SK-N-SH treated with all-trans-retinoic acid at 6 μM for 48 hours (cell line): ENCODE measurements at regions not wholly inside any gene's neighbourhood (a gene's known extent, or its start where the extent isn't known, plus 50 kb on each side); places are given as distances from the start of the nearest gene placed in this dataset.

Experiments used
- ATAC-seq: fragments of 200-7000 bp; cut with Tn5 transposase; 3 replicates; pipeline ENCODE4 v1.9.1; 2020; ENCODE audit warnings: mild to moderate bottlenecking, moderate library complexity
- ARNTL ChIP-seq: fragments of 450-650 bp; formaldehyde crosslinking; IDR thresholded peaks from 2 replicates; pipeline ENCODE4 v1.5.0; 2020; ENCODE audit warnings: low read depth, mild to moderate bottlenecking, moderate library complexity, borderline replicate concordance
- BACH2 ChIP-seq: fragments of 250-450 bp; sonication (Bioruptor Pico); IDR thresholded peaks from 2 replicates; pipeline ENCODE4 v1.9.0; 2021; ENCODE audit warnings: mild to moderate bottlenecking, borderline replicate concordance
- CSDC2 ChIP-seq: fragments of 250-450 bp; sonication (Bioruptor Pico); IDR thresholded peaks from 2 replicates; pipeline ENCODE4 v1.5.0; 2020; ENCODE audit warnings: mild to moderate bottlenecking, moderate library complexity
- ESRRG ChIP-seq: fragments of 250-450 bp; sonication (Bioruptor Pico); IDR thresholded peaks from 2 replicates; pipeline ENCODE4 v1.6.1; 2021; ENCODE audit warnings: mild to moderate bottlenecking
- GLIS3 ChIP-seq: fragments of 250-450 bp; sonication (Bioruptor Pico); IDR thresholded peaks from 2 replicates; pipeline ENCODE4 v1.5.0; 2020; ENCODE audit warnings: mild to moderate bottlenecking, moderate library complexity
- ISL1 ChIP-seq: fragments of 250-450 bp; sonication (Bioruptor Pico); IDR thresholded peaks from 2 replicates; pipeline ENCODE4 v2.1.2; 2022; ENCODE audit warnings: mild to moderate bottlenecking, moderate library complexity
- OSR1 ChIP-seq: fragments of 250-450 bp; sonication (Bioruptor Pico); IDR thresholded peaks from 2 replicates; pipeline ENCODE4 v1.8.0; 2022; ENCODE audit warnings: moderate library complexity, mild to moderate bottlenecking, inconsistent platforms
- RARB ChIP-seq: fragments of 250-450 bp; sonication (Bioruptor Pico); IDR thresholded peaks from 2 replicates; pipeline ENCODE4 v1.8.0; 2021; ENCODE audit warnings: mild to moderate bottlenecking, moderate library complexity
- SNAI2 ChIP-seq: fragments of 250-450 bp; sonication (Bioruptor Pico); IDR thresholded peaks from 2 replicates; pipeline ENCODE4 v1.5.0; 2020; ENCODE audit warnings: mild to moderate bottlenecking, moderate library complexity
- TCF4 ChIP-seq: fragments of 250-450 bp; sonication (Bioruptor Pico); IDR thresholded peaks from 2 replicates; pipeline ENCODE4 v1.8.0; 2021; ENCODE audit warnings: mild to moderate bottlenecking, moderate library complexity, borderline replicate concordance
- TOX ChIP-seq: fragments of 250-450 bp; sonication (Bioruptor Pico); IDR thresholded peaks from 2 replicates; pipeline ENCODE4 v1.8.0; 2021; ENCODE audit warnings: mild to moderate bottlenecking, moderate library complexity, borderline replicate concordance
- ZC3H10 ChIP-seq: fragments of 250-450 bp; sonication (Bioruptor Pico); IDR thresholded peaks from 2 replicates; pipeline ENCODE4 v1.5.1; 2021; ENCODE audit warnings: mild to moderate bottlenecking, moderate library complexity
- ZFP3 ChIP-seq: fragments of 250-450 bp; sonication (Bioruptor Pico); IDR thresholded peaks from 2 replicates; pipeline ENCODE4 v1.5.0; 2020; ENCODE audit warnings: mild to moderate bottlenecking, moderate library complexity
- ZFP30 ChIP-seq: fragments of 450-650 bp; formaldehyde crosslinking; IDR thresholded peaks from 2 replicates; pipeline ENCODE4 v1.5.0; 2022; ENCODE audit warnings: mild to moderate bottlenecking, moderate library complexity
- ZNF565 ChIP-seq: fragments of 450-650 bp; formaldehyde crosslinking; conservative IDR thresholded peaks from 2 replicates; pipeline ENCODE4 v1.5.0; 2020; ENCODE audit warnings: low read depth, mild to moderate bottlenecking, moderate library complexity
- ZNF70 ChIP-seq: fragments of 450-650 bp; formaldehyde crosslinking; IDR thresholded peaks from 2 replicates; pipeline ENCODE4 v1.5.0; 2020; ENCODE audit warnings: mild to moderate bottlenecking, moderate library complexity
- ZNF8 ChIP-seq: fragments of 450-650 bp; formaldehyde crosslinking; IDR thresholded peaks from 2 replicates; pipeline ENCODE4 v1.5.0; 2020; ENCODE audit warnings: mild to moderate bottlenecking, moderate library complexity
- TF ChIP-seq, protein P1 (sequence below): fragments of 250-450 bp; sonication (Bioruptor Pico); IDR thresholded peaks from 2 replicates; pipeline ENCODE4 v1.5.0; 2020; ENCODE audit warnings: mild to moderate bottlenecking, moderate library complexity
- TF ChIP-seq, protein P2 (sequence below): fragments of 250-450 bp; sonication (Bioruptor Pico); IDR thresholded peaks from 2 replicates; pipeline ENCODE4 v1.5.1; 2020; ENCODE audit warnings: low read depth, mild to moderate bottlenecking, moderate library complexity
- TF ChIP-seq, protein P3 (sequence below): fragments of 250-450 bp; sonication (Bioruptor Pico); IDR thresholded peaks from 2 replicates; pipeline ENCODE4 v1.8.0; 2021; ENCODE audit warnings: low read depth, mild to moderate bottlenecking, moderate library complexity, borderline replicate concordance
- TF ChIP-seq, protein P4 (sequence below): fragments of 250-450 bp; sonication (Bioruptor Pico); IDR thresholded peaks from 2 replicates; pipeline ENCODE4 v1.8.0; 2020; ENCODE audit warnings: mild to moderate bottlenecking, moderate library complexity, borderline replicate concordance

DNA sequence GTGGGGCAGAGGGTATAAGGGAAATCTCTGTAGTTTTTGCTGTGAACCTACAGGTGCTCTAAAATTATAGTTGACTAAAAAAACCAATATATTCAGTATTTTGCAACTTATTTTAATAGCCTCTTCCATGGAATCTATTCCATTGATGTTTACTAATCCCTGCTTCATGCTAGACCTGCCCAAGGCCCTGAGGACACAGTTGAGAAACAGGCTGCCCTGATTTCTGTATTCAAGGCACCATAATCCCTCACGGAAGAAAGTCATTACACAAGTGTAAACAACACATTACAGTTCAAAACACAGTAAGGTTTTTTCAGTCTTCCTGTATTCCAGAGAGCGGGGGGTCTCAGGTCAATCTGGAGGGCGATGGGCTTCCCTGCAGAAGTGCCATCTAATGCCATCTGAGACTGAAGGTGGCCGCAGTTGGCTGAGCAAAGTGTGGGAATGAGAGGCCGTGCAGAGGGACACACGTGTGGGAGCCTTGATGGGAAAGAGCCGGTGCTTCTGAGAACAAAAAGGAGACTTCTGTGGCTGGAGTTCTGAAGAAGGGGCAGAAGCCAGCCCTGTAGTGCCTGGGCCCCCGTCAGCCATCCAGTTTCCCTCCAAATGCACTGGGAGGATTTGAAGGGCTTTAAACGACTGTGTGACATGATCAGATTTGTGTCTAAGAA is 146.9 kb downstream of the PTPN20 start (continued):
- TF ChIP-seq, protein P1, sequence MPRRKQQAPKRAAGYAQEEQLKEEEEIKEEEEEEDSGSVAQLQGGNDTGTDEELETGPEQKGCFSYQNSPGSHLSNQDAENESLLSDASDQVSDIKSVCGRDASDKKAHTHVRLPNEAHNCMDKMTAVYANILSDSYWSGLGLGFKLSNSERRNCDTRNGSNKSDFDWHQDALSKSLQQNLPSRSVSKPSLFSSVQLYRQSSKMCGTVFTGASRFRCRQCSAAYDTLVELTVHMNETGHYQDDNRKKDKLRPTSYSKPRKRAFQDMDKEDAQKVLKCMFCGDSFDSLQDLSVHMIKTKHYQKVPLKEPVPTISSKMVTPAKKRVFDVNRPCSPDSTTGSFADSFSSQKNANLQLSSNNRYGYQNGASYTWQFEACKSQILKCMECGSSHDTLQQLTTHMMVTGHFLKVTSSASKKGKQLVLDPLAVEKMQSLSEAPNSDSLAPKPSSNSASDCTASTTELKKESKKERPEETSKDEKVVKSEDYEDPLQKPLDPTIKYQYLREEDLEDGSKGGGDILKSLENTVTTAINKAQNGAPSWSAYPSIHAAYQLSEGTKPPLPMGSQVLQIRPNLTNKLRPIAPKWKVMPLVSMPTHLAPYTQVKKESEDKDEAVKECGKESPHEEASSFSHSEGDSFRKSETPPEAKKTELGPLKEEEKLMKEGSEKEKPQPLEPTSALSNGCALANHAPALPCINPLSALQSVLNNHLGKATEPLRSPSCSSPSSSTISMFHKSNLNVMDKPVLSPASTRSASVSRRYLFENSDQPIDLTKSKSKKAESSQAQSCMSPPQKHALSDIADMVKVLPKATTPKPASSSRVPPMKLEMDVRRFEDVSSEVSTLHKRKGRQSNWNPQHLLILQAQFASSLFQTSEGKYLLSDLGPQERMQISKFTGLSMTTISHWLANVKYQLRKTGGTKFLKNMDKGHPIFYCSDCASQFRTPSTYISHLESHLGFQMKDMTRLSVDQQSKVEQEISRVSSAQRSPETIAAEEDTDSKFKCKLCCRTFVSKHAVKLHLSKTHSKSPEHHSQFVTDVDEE (CRISPR knock-in tag), result no peak
- TF ChIP-seq SNAI2 (CRISPR knock-in tag) (no peak), OSR1 (CRISPR knock-in tag) (no peak), ESRRG (CRISPR knock-in tag) (no peak)

DNA sequence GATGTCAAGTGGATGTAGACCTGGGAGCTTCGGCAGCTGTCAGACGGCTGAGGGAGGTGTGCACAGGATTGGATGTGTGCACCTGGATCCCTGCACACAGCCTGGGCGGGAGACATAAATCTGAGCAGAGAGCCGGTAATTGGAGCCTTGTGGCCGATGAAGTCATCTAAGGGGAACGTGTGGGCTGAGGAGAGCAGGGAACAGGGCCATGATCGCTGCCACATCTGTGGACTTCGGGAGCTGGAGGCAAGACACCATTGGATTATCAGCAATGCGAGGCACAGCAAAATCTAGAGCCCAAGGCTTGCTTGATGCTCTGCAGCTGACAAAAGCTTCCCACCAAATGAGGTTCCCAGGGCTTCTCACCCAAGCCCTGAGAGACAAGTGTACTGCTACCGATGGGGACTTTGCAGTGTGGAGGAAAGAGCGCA is 147.7 kb downstream of the PTPN20 start:
- TF ChIP-seq ESRRG (CRISPR knock-in tag) (no peak), TCF4 (CRISPR knock-in tag) (no peak), TOX (CRISPR knock-in tag) (no peak), CSDC2 (CRISPR knock-in tag) (no peak), GLIS3 (CRISPR knock-in tag) (no peak), ARNTL (CRISPR knock-in tag) (no peak)
- TF ChIP-seq, all 23 proteins: peak for 0
- no peak for ATAC-seq

DNA sequence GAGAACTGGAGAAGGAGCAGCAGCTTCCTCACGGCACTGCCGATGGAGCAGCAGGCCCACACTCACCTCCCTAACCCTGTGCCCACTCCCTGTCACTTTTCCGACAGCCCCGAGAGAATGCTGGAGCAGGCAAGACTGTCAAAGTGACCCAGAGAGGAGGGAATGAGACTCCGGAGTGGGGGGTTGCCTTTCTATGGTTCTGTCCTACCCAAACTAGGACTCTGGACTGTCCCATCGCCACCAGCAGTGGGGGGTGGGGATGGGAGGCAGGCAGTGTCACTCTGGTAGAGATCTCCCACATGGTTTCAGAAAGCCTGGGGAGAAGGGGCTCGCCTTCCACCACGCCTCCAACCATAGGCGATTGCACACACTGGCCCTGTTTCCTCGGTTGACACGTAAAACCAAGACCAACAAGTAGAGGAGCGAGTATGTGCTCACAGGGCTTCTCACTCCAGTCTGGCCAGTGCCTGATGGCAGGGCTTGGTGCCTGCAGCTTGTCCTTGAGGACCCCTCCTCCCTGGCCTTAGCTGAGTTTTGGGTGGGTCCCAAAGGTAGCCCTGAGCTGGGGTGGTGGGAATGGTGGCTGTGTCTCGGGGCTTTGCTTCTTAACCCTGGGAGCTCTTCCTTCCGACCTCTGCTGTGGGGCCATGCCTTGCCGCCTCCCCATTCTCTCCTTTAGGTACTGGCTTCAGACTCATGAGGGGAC is 148.5 kb downstream of the PTPN20 start:
- TF ChIP-seq, protein P2, sequence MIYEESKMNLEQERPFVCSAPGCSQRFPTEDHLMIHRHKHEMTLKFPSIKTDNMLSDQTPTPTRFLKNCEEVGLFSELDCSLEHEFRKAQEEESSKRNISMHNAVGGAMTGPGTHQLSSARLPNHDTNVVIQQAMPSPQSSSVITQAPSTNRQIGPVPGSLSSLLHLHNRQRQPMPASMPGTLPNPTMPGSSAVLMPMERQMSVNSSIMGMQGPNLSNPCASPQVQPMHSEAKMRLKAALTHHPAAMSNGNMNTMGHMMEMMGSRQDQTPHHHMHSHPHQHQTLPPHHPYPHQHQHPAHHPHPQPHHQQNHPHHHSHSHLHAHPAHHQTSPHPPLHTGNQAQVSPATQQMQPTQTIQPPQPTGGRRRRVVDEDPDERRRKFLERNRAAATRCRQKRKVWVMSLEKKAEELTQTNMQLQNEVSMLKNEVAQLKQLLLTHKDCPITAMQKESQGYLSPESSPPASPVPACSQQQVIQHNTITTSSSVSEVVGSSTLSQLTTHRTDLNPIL, result no peak
- TF ChIP-seq ZFP3 (CRISPR knock-in tag) (no peak), RARB (CRISPR knock-in tag) (no peak), TOX (CRISPR knock-in tag) (no peak), ZNF70 (no peak), ZC3H10 (CRISPR knock-in tag) (no peak), CSDC2 (CRISPR knock-in tag) (no peak), ZNF8 (CRISPR knock-in tag) (no peak), ZFP30 (no peak), ARNTL (CRISPR knock-in tag) (no peak), ZNF565 (CRISPR knock-in tag) (no peak), BACH2 (no peak), SNAI2 (CRISPR knock-in tag) (no peak), GLIS3 (CRISPR knock-in tag) (no peak), ISL1 (CRISPR knock-in tag) (no peak)
- TF ChIP-seq, protein P3, sequence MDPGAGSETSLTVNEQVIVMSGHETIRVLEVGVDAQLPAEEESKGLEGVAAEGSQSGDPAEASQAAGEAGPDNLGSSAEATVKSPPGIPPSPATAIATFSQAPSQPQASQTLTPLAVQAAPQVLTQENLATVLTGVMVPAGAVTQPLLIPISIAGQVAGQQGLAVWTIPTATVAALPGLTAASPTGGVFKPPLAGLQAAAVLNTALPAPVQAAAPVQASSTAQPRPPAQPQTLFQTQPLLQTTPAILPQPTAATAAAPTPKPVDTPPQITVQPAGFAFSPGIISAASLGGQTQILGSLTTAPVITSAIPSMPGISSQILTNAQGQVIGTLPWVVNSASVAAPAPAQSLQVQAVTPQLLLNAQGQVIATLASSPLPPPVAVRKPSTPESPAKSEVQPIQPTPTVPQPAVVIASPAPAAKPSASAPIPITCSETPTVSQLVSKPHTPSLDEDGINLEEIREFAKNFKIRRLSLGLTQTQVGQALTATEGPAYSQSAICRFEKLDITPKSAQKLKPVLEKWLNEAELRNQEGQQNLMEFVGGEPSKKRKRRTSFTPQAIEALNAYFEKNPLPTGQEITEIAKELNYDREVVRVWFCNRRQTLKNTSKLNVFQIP (CRISPR knock-in tag), result no peak
- TF ChIP-seq, protein P4, sequence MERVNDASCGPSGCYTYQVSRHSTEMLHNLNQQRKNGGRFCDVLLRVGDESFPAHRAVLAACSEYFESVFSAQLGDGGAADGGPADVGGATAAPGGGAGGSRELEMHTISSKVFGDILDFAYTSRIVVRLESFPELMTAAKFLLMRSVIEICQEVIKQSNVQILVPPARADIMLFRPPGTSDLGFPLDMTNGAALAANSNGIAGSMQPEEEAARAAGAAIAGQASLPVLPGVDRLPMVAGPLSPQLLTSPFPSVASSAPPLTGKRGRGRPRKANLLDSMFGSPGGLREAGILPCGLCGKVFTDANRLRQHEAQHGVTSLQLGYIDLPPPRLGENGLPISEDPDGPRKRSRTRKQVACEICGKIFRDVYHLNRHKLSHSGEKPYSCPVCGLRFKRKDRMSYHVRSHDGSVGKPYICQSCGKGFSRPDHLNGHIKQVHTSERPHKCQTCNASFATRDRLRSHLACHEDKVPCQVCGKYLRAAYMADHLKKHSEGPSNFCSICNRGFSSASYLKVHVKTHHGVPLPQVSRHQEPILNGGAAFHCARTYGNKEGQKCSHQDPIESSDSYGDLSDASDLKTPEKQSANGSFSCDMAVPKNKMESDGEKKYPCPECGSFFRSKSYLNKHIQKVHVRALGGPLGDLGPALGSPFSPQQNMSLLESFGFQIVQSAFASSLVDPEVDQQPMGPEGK (CRISPR knock-in tag), result no peak
- TF ChIP-seq, protein P1 (CRISPR knock-in tag), result no peak
- TF ChIP-seq, all 23 proteins: peak for 0
- ATAC-seq, result no peak
